Gastrocnemius medialis (tissue), 4 donors: ENCODE measurements at regions not wholly inside any gene's neighbourhood (a gene's known extent, or its start where the extent isn't known, plus 50 kb on each side); places are given as distances from the start of the nearest gene placed in this dataset.

Experiments used
- ATAC-seq, 2 donors: fragments of 150-250 bp; one replicate each; pipeline ENCODE4 v1.9.1; 2016
- DNase-seq, 2 donors: peaks; one replicate each; pipeline ENCODE4 v3.0.0-alpha.2; 2019
- H3K27ac ChIP-seq, 4 donors: fragments of 200-600 bp; sonication (generic); 1 replicate in 1 of 4; 2 replicates in 3 of 4; pipeline ENCODE4 v1.5.1; 2016 to 2018; ENCODE audit warnings: mild to moderate bottlenecking in 2 of 4, moderate library complexity in 1 of 4
- H3K27me3 ChIP-seq, 3 donors: fragments of 200-600 bp; sonication (generic) in 2 of 3; 1 replicate in 1 of 3; 2 replicates in 2 of 3; pipeline versions ENCODE4 v1.5.1 to v1.6.0; 2016 to 2019; ENCODE audit warnings: mild to moderate bottlenecking in 1 of 3, moderate library complexity in 1 of 3
- H3K36me3 ChIP-seq, 2 donors: fragments of 200-600 bp; sonication (generic) in 1 of 2; one replicate each; pipeline ENCODE4 v1.5.1; 2017 to 2018
- H3K4me1 ChIP-seq, 2 donors: fragments of 200-600 bp; sonication (generic) in 1 of 2; one replicate each; pipeline ENCODE4 v1.5.1; 2016 to 2017; ENCODE audit warnings: mild to moderate bottlenecking in 2 of 2
- H3K4me3 ChIP-seq, 4 donors: fragments of 200-600 bp; sonication (generic) in 3 of 4; 1 replicate in 1 of 4; 2 replicates in 3 of 4; pipeline ENCODE4 v1.5.1; 2016 to 2019; ENCODE audit warnings: mild to moderate bottlenecking in 2 of 4
- H3K9me3 ChIP-seq, 3 donors: fragments of 200-600 bp; sonication (generic) in 2 of 3; 1 replicate in 1 of 3; 2 replicates in 2 of 3; pipeline ENCODE4 v1.5.1; 2016 to 2019
- POLR2A ChIP-seq, 2 donors: fragments of 450-650 bp; IDR thresholded peaks; one replicate each; pipeline ENCODE4 v1.6.1; 2017; ENCODE audit warnings: antibody characterized with exemption in 2 of 2, mild to moderate bottlenecking in 2 of 2, moderate library complexity in 2 of 2
- in situ Hi-C, 4 donors: fragments of 200-750 bp; cut with MboI; loops; one replicate each; pipeline versions ENCODE4 v1.15.0 to v1.8.0; 2017; ENCODE audit warnings: low sequenced_read_pairs in 4 of 4
- intact Hi-C: fragments of 100-400 bp; cut with DNase I; formaldehyde crosslinking; loops from one replicate; pipeline ENCODE4 v1.15.1; 2023; ENCODE audit warnings: low total_unique reads
- TF ChIP-seq, protein P1 (sequence below), 5 experiments: fragments of 450-650 bp in 3 of 5; fragments of 200-600 bp in 2 of 5; sonication (generic) in 2 of 5; IDR thresholded peaks in 4 of 5; conservative IDR thresholded peaks in 1 of 5; 1 replicate in 4 of 5; 2 replicates in 1 of 5; pipeline ENCODE4 v1.5.1; 2016 to 2019; ENCODE audit warnings: antibody characterized with exemption in 5 of 5, mild to moderate bottlenecking in 3 of 5, moderate library complexity in 3 of 5

DNA sequence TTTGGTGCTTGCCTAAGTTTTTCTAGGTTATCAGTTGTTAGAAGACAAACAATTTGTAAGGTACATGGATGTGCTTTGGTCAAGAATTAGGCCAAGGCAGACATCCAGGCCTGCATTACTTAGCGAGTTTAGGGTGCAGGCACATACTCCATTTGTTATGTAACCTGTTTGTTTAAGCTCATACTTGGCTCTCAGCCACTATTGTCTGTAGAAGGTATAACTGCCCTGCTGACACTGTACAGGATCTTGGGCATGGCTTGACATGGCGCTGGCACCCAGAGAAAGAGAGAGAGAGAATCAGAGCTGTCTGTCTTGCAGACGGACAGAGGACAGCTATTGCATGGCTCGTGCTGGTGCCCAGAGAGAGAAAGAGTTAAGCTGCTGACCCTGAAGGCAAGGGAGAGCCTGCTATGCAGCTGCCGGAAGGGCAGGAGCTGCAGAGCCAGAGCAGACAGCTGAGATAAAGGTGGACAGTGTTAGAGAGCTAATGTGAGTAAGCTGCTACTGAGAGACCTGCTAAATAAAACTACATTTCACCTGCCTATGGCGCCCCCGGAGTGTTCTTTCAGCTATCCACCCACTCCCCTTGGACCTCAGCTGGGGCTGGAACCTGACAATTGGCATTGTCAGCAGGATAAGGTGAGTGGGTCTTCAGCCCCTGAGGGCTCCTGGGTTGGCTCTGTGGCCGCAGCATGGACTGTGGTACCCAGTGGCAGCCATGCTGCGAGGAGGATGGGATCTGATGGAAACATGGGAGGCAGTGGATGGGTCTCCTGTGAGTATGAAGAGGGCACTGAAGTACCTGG, 120.9 kb upstream of the TMEM106B start:
- Histone ChIP-seq H3K9me3 (no peaks in the 10 kb centered on the region), H3K27me3 (no peaks in the 10 kb centered on the region), H3K4me3 (no peak overlapping the region), H3K36me3 (no peaks in the 10 kb centered on the region), H3K4me1 (no peaks in the 10 kb centered on the region), H3K27ac (no peak overlapping the region)
- no peak for TF ChIP-seq POLR2A (IDR thresholded peaks at IDR 0.05)
- TF ChIP-seq, protein P1, sequence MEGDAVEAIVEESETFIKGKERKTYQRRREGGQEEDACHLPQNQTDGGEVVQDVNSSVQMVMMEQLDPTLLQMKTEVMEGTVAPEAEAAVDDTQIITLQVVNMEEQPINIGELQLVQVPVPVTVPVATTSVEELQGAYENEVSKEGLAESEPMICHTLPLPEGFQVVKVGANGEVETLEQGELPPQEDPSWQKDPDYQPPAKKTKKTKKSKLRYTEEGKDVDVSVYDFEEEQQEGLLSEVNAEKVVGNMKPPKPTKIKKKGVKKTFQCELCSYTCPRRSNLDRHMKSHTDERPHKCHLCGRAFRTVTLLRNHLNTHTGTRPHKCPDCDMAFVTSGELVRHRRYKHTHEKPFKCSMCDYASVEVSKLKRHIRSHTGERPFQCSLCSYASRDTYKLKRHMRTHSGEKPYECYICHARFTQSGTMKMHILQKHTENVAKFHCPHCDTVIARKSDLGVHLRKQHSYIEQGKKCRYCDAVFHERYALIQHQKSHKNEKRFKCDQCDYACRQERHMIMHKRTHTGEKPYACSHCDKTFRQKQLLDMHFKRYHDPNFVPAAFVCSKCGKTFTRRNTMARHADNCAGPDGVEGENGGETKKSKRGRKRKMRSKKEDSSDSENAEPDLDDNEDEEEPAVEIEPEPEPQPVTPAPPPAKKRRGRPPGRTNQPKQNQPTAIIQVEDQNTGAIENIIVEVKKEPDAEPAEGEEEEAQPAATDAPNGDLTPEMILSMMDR (IDR thresholded peaks at IDR 0.05 in 4 of 5, conservative IDR thresholded peaks at IDR 0.05 in 1 of 5) = no peak
- in situ Hi-C loops = no loop called here
- intact Hi-C loops = no loop called here
- no peak for ATAC-seq
- no peak for DNase-seq

DNA sequence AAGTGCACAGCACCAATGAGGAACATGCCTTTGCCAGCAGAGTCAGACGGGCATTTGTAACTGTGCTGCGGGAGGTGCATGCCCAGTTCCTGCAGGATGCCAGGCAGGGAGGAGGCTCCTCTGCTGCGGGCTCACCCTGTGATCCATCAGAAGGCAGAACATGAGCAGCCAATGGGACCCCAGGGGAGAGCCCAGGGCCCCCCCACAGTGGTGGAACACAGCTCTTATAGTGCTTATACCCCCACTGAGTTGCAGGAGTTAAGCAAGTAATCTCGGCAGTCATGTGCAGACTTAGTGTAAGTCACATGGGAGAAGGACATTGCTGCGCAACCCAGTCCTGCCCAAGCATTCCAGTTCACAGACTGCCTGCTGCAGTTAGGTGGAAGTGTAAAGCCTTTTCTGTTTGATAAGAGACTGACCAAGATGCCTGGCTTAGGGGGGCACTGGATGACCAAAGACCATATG, 120.3 kb upstream of the TMEM106B start:
- Histone ChIP-seq H3K36me3 (no peaks in the 10 kb centered on the region), H3K27ac (no peak overlapping the region), H3K4me3 (no peak overlapping the region), H3K27me3 (no peaks in the 10 kb centered on the region), H3K9me3 (no peaks in the 10 kb centered on the region), H3K4me1 (no peaks in the 10 kb centered on the region)
- DNase-seq = no peak
- ATAC-seq = no peak
- in situ Hi-C loops (no loop called here), intact Hi-C loops (no loop called here)
- TF ChIP-seq POLR2A (IDR thresholded peaks at IDR 0.05) = no peak
- TF ChIP-seq, protein P1 (IDR thresholded peaks at IDR 0.05 in 4 of 5, conservative IDR thresholded peaks at IDR 0.05 in 1 of 5) = no peak

DNA sequence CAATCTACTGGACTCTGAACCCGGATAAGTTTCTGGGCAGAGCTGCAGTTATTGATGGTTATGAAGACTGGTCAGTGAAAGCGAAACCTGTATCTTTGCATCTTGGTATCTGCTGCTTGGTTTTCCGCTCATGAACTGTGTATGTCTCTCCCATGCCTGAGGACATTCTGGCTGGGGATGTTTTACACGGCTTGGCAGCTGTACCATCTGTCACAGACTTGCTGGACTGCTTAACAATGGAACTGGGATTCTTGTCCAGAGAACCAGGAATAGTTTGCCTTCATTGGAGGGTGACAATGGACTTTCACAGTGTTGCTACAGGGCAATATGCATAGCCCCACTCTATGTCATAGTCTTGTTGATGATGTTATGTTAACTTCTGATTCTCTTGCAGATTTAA, 119.9 kb upstream of the TMEM106B start:
- Histone ChIP-seq H3K36me3 (no peaks in the 10 kb centered on the region), H3K27me3 (no peaks in the 10 kb centered on the region), H3K27ac (no peak overlapping the region), H3K4me1 (no peaks in the 10 kb centered on the region), H3K9me3 (no peaks in the 10 kb centered on the region), H3K4me3 (no peak overlapping the region)
- intact Hi-C loops = no loop called here
- no peak for DNase-seq
- TF ChIP-seq, protein P1 (IDR thresholded peaks at IDR 0.05 in 4 of 5, conservative IDR thresholded peaks at IDR 0.05 in 1 of 5) = no peak
- no peak for TF ChIP-seq POLR2A (IDR thresholded peaks at IDR 0.05)
- in situ Hi-C loops = no loop called here
- no peak for ATAC-seq

DNA sequence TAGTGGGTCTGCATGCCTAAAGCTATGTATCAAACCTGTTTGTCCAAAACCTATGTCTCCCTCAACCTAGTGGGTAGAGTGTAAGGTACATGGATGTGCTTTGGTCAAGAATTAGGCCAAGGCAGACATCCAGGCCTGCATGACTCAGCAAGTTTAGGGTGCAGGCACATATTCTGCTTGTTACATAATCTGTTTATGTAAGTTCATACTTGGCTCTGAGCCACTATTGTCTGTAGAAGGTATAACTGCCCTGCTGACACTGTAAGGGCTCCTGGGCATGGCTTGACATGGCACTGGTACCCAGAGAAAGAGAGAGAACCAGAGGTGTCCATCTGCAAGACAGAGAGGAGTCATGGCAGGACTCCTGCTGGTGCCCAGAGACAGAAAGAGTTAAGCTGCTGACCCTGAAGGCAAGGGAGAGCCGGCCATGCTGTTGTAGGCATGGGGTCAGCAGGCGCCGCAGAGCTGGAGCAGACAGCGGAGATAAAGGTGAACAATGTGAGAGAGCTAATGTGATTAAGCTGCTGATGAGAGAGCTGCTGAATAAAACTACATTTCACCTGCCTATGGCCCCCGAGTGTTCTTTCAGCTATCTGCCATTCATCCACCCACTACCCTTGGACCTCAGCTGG, 118.5 kb upstream of the TMEM106B start:
- H3K27me3 ChIP-seq = no peaks in the 10 kb centered on the region
- no peak overlapping the region for H3K4me3 ChIP-seq
- DNase-seq = no peak
- no peaks in the 10 kb centered on the region for H3K9me3 ChIP-seq
- no peak for ATAC-seq
- intact Hi-C loops = no loop called here
- TF ChIP-seq, protein P1 (IDR thresholded peaks at IDR 0.05 in 4 of 5, conservative IDR thresholded peaks at IDR 0.05 in 1 of 5) = no peak
- no peak for TF ChIP-seq POLR2A (IDR thresholded peaks at IDR 0.05)
- in situ Hi-C loops = no loop called here
- H3K4me1 ChIP-seq = no peaks in the 10 kb centered on the region
- H3K36me3 ChIP-seq = no peaks in the 10 kb centered on the region
- no peak overlapping the region for H3K27ac ChIP-seq
